ENCODE measurements at regions not wholly inside any gene's neighbourhood (a gene's known extent, or its start where the extent isn't known, plus 50 kb on each side); places are given as distances from the start of the nearest gene placed in this dataset.

DNA sequence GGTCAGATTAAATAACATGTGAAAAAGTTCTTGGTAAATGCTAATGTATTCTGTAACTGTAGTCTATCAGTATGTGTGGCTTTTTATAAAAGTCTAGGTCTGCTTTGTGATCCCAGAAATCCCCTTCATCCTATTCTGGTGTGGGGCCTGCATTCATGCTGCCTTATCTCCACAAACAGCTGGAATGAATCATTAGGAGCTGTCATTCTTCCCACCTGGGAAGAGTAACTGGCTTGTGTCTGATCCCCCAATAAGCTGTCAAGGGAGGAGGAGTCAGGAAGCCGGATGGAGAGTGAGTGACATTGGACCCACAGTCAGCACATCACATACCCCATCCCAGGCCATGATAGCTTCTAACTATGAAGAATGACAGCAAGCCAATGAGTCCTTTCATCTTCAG is 81.1 kb upstream of the EPHA4 start:
- TF ChIP-seq SP1 (IDR thresholded peaks at IDR 0.05; ENCODE audit: low read depth): no peak
- TF ChIP-seq, protein P1, sequence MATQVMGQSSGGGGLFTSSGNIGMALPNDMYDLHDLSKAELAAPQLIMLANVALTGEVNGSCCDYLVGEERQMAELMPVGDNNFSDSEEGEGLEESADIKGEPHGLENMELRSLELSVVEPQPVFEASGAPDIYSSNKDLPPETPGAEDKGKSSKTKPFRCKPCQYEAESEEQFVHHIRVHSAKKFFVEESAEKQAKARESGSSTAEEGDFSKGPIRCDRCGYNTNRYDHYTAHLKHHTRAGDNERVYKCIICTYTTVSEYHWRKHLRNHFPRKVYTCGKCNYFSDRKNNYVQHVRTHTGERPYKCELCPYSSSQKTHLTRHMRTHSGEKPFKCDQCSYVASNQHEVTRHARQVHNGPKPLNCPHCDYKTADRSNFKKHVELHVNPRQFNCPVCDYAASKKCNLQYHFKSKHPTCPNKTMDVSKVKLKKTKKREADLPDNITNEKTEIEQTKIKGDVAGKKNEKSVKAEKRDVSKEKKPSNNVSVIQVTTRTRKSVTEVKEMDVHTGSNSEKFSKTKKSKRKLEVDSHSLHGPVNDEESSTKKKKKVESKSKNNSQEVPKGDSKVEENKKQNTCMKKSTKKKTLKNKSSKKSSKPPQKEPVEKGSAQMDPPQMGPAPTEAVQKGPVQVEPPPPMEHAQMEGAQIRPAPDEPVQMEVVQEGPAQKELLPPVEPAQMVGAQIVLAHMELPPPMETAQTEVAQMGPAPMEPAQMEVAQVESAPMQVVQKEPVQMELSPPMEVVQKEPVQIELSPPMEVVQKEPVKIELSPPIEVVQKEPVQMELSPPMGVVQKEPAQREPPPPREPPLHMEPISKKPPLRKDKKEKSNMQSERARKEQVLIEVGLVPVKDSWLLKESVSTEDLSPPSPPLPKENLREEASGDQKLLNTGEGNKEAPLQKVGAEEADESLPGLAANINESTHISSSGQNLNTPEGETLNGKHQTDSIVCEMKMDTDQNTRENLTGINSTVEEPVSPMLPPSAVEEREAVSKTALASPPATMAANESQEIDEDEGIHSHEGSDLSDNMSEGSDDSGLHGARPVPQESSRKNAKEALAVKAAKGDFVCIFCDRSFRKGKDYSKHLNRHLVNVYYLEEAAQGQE (IDR thresholded peaks at IDR 0.05; ENCODE audit: low read depth): no peak
- no peak for TF ChIP-seq ZFX (IDR thresholded peaks at IDR 0.05)
- H3K4me1 ChIP-seq (ENCODE audit: control insufficient read depth in 1 of 2, insufficient read depth in 2 of 2, low read length in 2 of 2): no peaks in the 10 kb centered on the region
- intact Hi-C loops (cut with micrococcal nuclease): no loop called here
- no peaks in the 10 kb centered on the region for H3K79me2 ChIP-seq (ENCODE audit: insufficient read depth, low read length)
- no peaks in the 10 kb centered on the region for H4K20me1 ChIP-seq (ENCODE audit: insufficient read depth)
- DNase-seq (ENCODE audit: low read depth, low spot score) (no peak), ATAC-seq (no peak)
- BruUV-seq (replicated peaks): no TSS peak
- ChIA-PET RAD21 (ENCODE audit: low non-redundant PET in 1 of 2, low total read pairs in 2 of 2, uncharacterized antibody in 2 of 2, unreplicated experiment in 2 of 2) (no interaction called here), POLR2A (no interaction called here), CTCF (no interaction called here)
- H3K36me3 ChIP-seq (ENCODE audit: control insufficient read depth in 1 of 2, insufficient read depth in 2 of 2, low read length in 2 of 2): no peaks in the 10 kb centered on the region
- no peak overlapping the region for H3K4me3 ChIP-seq (replicated peaks in 1 of 2; ENCODE audit: low read depth in 1 of 2, low read length in 2 of 2)
- no peak overlapping the region for H3K27ac ChIP-seq (ENCODE audit: low read depth, low read length)
- H2AFZ ChIP-seq (ENCODE audit: low read depth, low read length, poor library complexity, severe bottlenecking): no peak overlapping the region
- H3K27me3 ChIP-seq (ENCODE audit: insufficient read depth, low read length): 0 out of 2 replicates have a peak, but pooled peaks cover 8% of the 10 kb centered on the region
- H3K4me2 ChIP-seq (ENCODE audit: low read length): no peak overlapping the region
- no peaks in the 10 kb centered on the region for H3K9me3 ChIP-seq (ENCODE audit: control insufficient read depth in 1 of 2, insufficient read depth in 1 of 2, low read depth in 1 of 2, low read length in 2 of 2)
- H3K9me2 ChIP-seq (ENCODE audit: insufficient read depth): no peaks in the 10 kb centered on the region
- H3K9ac ChIP-seq (ENCODE audit: low read length): no peak overlapping the region

DNA sequence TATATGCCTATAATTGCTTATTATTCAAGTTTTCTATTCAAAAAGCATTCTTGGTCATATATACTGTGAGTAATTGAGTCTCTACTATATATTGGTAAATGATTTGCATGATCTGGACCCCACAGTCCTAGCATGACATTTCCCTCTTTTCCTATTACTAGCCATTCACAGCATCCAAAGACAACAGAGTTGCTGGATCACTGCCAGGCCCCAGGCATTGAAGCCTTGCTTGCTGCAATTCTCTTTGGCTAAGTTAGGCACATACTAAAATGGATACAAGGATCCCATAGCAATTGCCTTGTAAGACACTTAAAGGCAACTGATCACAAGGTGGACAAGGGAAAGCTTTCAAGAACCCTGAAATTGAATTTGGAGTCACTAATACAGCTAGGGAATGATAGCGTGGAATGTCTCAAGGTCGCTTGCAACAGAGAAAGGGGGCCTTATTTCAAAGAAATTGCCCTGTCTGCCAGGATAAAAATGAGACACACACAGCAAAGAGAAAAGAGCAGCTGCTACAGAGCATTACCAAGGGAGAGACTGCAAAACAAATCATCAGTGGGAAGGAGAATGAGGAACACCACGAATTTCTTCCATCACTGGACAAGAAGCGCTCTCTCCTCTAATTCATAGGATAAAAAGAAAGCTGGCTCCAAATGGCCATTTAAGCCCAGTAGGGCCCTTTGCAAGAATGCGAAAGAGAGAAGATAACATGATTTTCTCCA is 77.1 kb upstream of the EPHA4 start:
- ChIA-PET POLR2A (no interaction called here), CTCF (no interaction called here), RAD21 (ENCODE audit: low non-redundant PET in 1 of 2, low total read pairs in 2 of 2, uncharacterized antibody in 2 of 2, unreplicated experiment in 2 of 2) (no interaction called here)
- H3K4me3 ChIP-seq (replicated peaks in 1 of 2; ENCODE audit: low read depth in 1 of 2, low read length in 2 of 2): no peak overlapping the region
- TF ChIP-seq CBX3 (IDR thresholded peaks at IDR 0.05; ENCODE audit: low read depth): no peak
- 0 out of 2 replicates have a peak, but pooled peaks cover 8% of the 10 kb centered on the region for H3K27me3 ChIP-seq (ENCODE audit: insufficient read depth, low read length)
- ATAC-seq (no peak), DNase-seq (ENCODE audit: low read depth, low spot score) (no peak)
- no peak overlapping the region for H3K27ac ChIP-seq (ENCODE audit: low read depth, low read length)
- no peak overlapping the region for H3K9ac ChIP-seq (ENCODE audit: low read length)
- H3K79me2 ChIP-seq (ENCODE audit: insufficient read depth, low read length): no peaks in the 10 kb centered on the region
- no peaks in the 10 kb centered on the region for H4K20me1 ChIP-seq (ENCODE audit: insufficient read depth)
- H3K36me3 ChIP-seq (ENCODE audit: control insufficient read depth in 1 of 2, insufficient read depth in 2 of 2, low read length in 2 of 2): no peaks in the 10 kb centered on the region
- no TSS peak for BruUV-seq (replicated peaks)
- no peaks in the 10 kb centered on the region for H3K4me1 ChIP-seq (ENCODE audit: control insufficient read depth in 1 of 2, insufficient read depth in 2 of 2, low read length in 2 of 2)
- no peaks in the 10 kb centered on the region for H3K9me3 ChIP-seq (ENCODE audit: control insufficient read depth in 1 of 2, insufficient read depth in 1 of 2, low read depth in 1 of 2, low read length in 2 of 2)
- intact Hi-C loops (cut with micrococcal nuclease): no loop called here
- no peak overlapping the region for H3K4me2 ChIP-seq (ENCODE audit: low read length)
- no peak overlapping the region for H2AFZ ChIP-seq (ENCODE audit: low read depth, low read length, poor library complexity, severe bottlenecking)
- no peaks in the 10 kb centered on the region for H3K9me2 ChIP-seq (ENCODE audit: insufficient read depth)

Measured in HCT116 (cell line).